Panc1 (cell line): ENCODE measurements at regions not wholly inside any gene's neighbourhood (a gene's known extent, or its start where the extent isn't known, plus 50 kb on each side); places are given as distances from the start of the nearest gene placed in this dataset.

Experiments used
- CTCF ChIP-seq: fragments of 450-650 bp; IDR thresholded peaks from 2 replicates; pipeline ENCODE4 v1.5.1; 2017; ENCODE audit warnings: mild to moderate bottlenecking
- POLR2AphosphoS5 ChIP-seq: IDR thresholded peaks from 2 replicates; pipeline ENCODE4 v1.6.1; 2012; ENCODE audit warnings: mild to moderate bottlenecking, low read depth, low read length, moderate library complexity
- REST ChIP-seq, 2 experiments: IDR thresholded peaks; 2 replicates each; pipeline ENCODE4 v1.6.1; 2011 to 2012; ENCODE audit warnings: low read depth in 2 of 2, control low read depth in 1 of 2, low read length in 1 of 2, mild to moderate bottlenecking in 1 of 2, moderate library complexity in 1 of 2; ENCODE audit not compliant: insufficient read depth in 1 of 2

DNA sequence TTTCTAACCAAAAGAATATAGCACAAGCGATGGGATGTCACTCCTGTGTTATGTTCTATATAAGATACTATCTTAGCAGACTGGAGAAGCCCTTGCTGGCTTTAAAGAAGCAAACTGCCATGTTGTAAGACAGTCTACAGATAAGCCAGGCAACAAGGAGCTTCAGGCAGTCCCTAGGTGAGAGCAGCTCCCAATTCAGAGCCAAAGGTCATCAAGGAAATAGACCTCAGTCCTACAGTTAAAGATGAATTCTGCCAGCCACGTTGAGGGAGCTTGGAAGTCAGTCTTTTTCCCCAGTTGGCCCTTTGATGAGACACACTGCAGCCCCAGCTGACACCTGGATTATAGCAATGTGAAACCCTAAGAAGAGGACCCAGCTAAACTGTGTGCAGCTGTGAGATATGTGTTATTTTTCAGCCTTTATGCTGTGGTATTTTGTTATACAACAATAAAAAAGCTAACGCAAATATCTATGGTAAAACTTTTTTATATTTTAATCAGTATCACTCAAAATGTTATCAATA lies 102.5 kb upstream of the AKAP13 start:
- TF ChIP-seq CTCF: no peak
- TF ChIP-seq POLR2AphosphoS5: no peak
- no peak for TF ChIP-seq REST (IDR thresholded peaks at IDR 0.05; ENCODE audit: insufficient read depth in 1 of 2, low read depth in 2 of 2, low read length in 1 of 2)
